Parathyroid adenoma (tissue), 2 donors: ENCODE measurements at regions not wholly inside any gene's neighbourhood (a gene's known extent, or its start where the extent isn't known, plus 50 kb on each side); places are given as distances from the start of the nearest gene placed in this dataset.

Experiments used
- H2AFZ ChIP-seq: fragments of 300-600 bp; sonication (generic); one replicate; pipeline ENCODE4 v1.7.0; 2017; ENCODE audit warnings: antibody characterized with exemption, mild to moderate bottlenecking
- H3K27ac ChIP-seq: fragments of 300-600 bp; sonication (generic); one replicate; pipeline ENCODE4 v1.7.0; 2017
- H3K27me3 ChIP-seq: fragments of 300-600 bp; sonication (generic); one replicate; pipeline ENCODE4 v1.7.0; 2017; ENCODE audit warnings: low read length; ENCODE audit not compliant: control insufficient read depth, insufficient read depth
- H3K36me3 ChIP-seq: fragments of 300-600 bp; sonication (generic); one replicate; pipeline ENCODE4 v1.7.0; 2017; ENCODE audit warnings: low read length; ENCODE audit not compliant: control insufficient read depth, insufficient read depth
- H3K4me1 ChIP-seq: fragments of 300-600 bp; sonication (generic); one replicate; pipeline ENCODE4 v1.7.0; 2017; ENCODE audit warnings: control low read depth
- H3K4me2 ChIP-seq: fragments of 300-600 bp; sonication (generic); one replicate; pipeline ENCODE4 v1.7.0; 2017; ENCODE audit warnings: low read length
- H3K4me3 ChIP-seq: fragments of 300-600 bp; sonication (generic); one replicate; pipeline ENCODE4 v1.7.0; 2017; ENCODE audit warnings: low read depth, low read length
- H3K79me2 ChIP-seq: fragments of 300-600 bp; sonication (generic); one replicate; pipeline ENCODE4 v1.7.0; 2017; ENCODE audit warnings: control low read depth
- H3K9ac ChIP-seq: fragments of 300-600 bp; sonication (generic); one replicate; pipeline ENCODE4 v1.7.0; 2017; ENCODE audit warnings: mild to moderate bottlenecking
- H3K9me3 ChIP-seq: fragments of 300-600 bp; sonication (generic); one replicate; pipeline ENCODE4 v1.7.0; 2017; ENCODE audit warnings: low read length; ENCODE audit not compliant: control insufficient read depth
- TF ChIP-seq, protein P1 (sequence below): fragments of 300-600 bp; sonication (generic); IDR thresholded peaks from one replicate; pipeline ENCODE4 v1.7.0; 2017; ENCODE audit warnings: antibody characterized with exemption, mild to moderate bottlenecking
- donor health status: primary hyperparathyroidism.

DNA sequence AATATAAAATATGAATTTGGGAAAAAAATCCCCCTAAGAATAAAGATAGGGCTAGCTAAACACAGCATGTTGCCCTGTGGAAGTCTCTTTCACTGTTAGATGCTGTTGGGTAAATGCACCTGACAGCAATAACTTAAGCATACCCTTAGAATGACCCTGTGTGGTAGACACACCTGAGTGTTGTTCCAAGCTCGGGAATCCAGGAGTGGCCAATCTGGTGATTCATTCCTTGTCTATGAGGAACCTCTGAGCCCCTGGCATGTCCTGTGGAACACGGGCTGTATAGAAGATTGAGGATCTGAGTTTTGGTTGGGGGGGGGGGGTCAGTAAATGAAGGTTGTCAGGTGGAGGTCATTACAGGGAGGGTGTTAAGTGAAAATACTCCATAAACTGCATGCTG is 730.0 kb upstream of the IGFBP3 start:
- H3K27ac ChIP-seq: no peak overlapping the region
- no peak overlapping the region for H2AFZ ChIP-seq

DNA sequence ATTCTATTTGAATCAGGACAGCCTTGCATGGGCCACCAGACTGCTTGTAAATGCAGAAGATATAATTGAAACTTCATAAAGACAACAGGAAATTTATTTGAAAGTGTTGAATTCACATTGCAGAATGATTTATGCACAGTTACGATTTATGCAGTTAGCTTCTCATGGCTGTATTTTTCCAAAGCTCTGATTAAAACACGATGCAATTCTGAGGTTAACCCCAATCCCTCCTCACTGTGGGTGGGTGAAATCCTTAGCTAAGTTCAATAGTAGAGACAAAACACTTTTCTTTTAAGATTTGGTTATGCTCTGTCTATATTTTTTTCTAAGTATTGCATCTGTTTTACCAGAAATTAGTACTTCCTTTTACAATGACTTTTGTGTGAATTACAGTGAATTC is 728.8 kb upstream of the IGFBP3 start:
- Histone ChIP-seq H3K27me3 (no peaks in the 10 kb centered on the region), H3K9ac (no peak overlapping the region), H3K36me3 (no peaks in the 10 kb centered on the region), H3K79me2 (no peaks in the 10 kb centered on the region), H2AFZ (no peak overlapping the region), H3K4me1 (no peaks in the 10 kb centered on the region), H3K9me3 (no peaks in the 10 kb centered on the region), H3K4me3 (no peak overlapping the region), H3K27ac (no peak overlapping the region), H3K4me2 (no peak overlapping the region)
- TF ChIP-seq, protein P1, sequence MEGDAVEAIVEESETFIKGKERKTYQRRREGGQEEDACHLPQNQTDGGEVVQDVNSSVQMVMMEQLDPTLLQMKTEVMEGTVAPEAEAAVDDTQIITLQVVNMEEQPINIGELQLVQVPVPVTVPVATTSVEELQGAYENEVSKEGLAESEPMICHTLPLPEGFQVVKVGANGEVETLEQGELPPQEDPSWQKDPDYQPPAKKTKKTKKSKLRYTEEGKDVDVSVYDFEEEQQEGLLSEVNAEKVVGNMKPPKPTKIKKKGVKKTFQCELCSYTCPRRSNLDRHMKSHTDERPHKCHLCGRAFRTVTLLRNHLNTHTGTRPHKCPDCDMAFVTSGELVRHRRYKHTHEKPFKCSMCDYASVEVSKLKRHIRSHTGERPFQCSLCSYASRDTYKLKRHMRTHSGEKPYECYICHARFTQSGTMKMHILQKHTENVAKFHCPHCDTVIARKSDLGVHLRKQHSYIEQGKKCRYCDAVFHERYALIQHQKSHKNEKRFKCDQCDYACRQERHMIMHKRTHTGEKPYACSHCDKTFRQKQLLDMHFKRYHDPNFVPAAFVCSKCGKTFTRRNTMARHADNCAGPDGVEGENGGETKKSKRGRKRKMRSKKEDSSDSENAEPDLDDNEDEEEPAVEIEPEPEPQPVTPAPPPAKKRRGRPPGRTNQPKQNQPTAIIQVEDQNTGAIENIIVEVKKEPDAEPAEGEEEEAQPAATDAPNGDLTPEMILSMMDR: no peak

More for the DNA sequence above, 730.0 kb upstream of the IGFBP3 start:
- H3K9me3 ChIP-seq: no peaks in the 10 kb centered on the region
- no peaks in the 10 kb centered on the region for H3K79me2 ChIP-seq
- no peaks in the 10 kb centered on the region for H3K4me1 ChIP-seq
- H3K27me3 ChIP-seq: no peaks in the 10 kb centered on the region
- H3K36me3 ChIP-seq: no peaks in the 10 kb centered on the region
- TF ChIP-seq, protein P1: no peak
- no peak overlapping the region for H3K4me3 ChIP-seq
- no peak overlapping the region for H3K4me2 ChIP-seq
- H3K9ac ChIP-seq: no peak overlapping the region

DNA sequence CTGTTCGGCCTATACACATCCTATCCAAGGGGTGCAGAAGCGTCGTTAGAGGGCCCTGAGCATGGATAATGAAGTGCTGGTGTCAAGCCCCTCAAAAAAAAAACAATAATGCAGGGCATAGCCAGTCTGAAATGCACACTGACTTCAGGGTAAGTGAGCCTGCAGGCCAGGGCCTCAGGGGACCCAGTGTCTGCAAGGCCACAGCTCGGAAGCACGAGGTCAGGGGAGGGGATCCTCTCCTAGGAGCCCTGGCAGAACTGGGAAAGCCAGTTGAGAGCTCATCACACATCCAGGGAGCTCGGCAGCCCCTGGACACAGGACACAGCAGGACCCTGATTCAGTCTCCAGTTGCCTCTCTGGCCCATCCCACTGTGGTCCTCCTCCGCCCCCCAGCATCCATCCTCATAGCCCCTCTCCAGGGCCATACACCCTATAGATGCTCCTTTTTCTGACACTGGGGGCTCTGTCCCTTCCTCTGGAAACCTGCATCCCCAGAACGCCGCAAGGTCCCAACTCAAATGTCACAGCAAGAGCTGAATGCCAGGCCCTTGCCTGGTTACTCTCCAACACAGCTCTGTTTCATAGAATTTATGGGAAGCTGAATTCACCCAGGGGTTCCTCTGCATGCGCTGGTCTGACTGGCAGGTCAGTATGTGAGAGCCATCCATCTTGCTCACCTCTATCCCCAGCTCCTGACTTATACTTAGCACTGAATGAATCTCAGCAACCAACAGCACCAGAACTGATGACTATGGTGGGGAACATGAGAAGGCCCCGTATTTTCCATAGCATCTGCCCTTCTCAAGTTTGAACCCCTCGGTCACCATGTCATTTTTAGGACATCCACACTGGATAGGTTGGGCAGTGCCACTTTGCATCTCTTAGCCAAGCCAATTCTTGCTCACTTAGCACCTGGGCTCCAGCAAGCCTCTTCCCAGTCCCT is 717.0 kb upstream of the IGFBP3 start:
- H3K27me3 ChIP-seq: no peaks in the 10 kb centered on the region
- H3K4me1 ChIP-seq: no peaks in the 10 kb centered on the region
- no peaks in the 10 kb centered on the region for H3K9me3 ChIP-seq
- H3K79me2 ChIP-seq: no peaks in the 10 kb centered on the region
- H2AFZ ChIP-seq: no peak overlapping the region
- no peaks in the 10 kb centered on the region for H3K36me3 ChIP-seq
- no peak overlapping the region for H3K27ac ChIP-seq
- TF ChIP-seq, protein P1: no peak
- H3K9ac ChIP-seq: no peak overlapping the region
- H3K4me3 ChIP-seq: no peak overlapping the region
- no peak overlapping the region for H3K4me2 ChIP-seq

DNA sequence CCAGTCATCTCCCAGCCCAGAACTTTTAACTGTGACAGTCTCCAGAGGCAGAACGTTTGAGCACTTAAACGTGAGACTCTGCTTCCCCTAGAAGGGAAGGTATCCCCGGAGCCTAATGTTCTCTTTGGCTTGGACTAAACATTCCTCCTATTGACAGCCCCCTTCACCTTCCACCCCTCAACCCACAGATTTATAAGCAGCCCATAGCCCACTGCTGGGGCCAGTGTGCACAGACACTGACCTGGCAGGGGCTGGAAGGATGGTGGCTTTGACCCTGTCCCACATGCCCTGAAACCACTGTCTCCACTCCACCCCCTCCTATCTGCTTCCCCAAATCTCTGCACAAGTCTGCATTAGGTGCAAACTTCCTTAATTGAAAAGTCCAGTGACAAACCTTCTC is 715.0 kb upstream of the IGFBP3 start:
- Histone ChIP-seq H3K27me3 (no peaks in the 10 kb centered on the region), H2AFZ (no peak overlapping the region), H3K4me1 (no peaks in the 10 kb centered on the region), H3K9ac (no peak overlapping the region), H3K36me3 (no peaks in the 10 kb centered on the region), H3K9me3 (no peaks in the 10 kb centered on the region), H3K27ac (no peak overlapping the region), H3K79me2 (no peaks in the 10 kb centered on the region), H3K4me3 (no peak overlapping the region), H3K4me2 (no peak overlapping the region)
- TF ChIP-seq, protein P1: no peak
